ENCODE measurements at regions not wholly inside any gene's neighbourhood (a gene's known extent, or its start where the extent isn't known, plus 50 kb on each side); places are given as distances from the start of the nearest gene placed in this dataset.

DNA sequence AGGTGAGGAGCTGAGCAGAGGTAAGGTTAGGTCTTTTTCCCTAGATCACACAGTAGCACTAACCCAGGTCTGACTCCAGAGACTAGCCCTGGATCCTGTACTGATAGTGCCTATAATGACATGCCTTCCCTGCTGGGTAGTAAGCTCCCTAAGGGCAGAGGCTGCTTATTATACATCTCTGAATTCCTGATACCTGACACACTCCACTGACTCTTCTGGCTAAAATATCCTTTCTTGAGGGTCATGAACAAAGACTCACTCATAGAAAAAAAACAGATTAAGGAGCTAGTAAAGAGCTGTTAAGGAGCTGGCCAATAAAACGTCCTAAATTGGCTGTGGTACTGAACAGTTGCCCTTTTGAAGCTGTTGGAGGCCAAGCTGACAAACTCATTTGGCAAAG is 149.0 kb upstream of the ITGA1 start:
- Histone ChIP-seq H3K27ac (ENCODE audit: poor library complexity, severe bottlenecking) (no peak overlapping the region), H3K4me1 (ENCODE audit: insufficient read depth, poor library complexity, severe bottlenecking) (no peaks in the 10 kb centered on the region), H3K36me3 (ENCODE audit: low read depth) (no peaks in the 10 kb centered on the region), H3K9me3 (ENCODE audit: severe bottlenecking) (no peaks in the 10 kb centered on the region), H3K27me3 (ENCODE audit: insufficient read depth, poor library complexity, severe bottlenecking) (peaks cover 4% of the 10 kb centered on the region), H3K4me3 (ENCODE audit: severe bottlenecking) (no peak overlapping the region)
- peak; percentile 41; the same call in 1 of the 3 replicates for ATAC-seq (ENCODE audit: low read depth)
- no peak for DNase-seq (ENCODE audit: low spot score)
- TF ChIP-seq, protein P1, sequence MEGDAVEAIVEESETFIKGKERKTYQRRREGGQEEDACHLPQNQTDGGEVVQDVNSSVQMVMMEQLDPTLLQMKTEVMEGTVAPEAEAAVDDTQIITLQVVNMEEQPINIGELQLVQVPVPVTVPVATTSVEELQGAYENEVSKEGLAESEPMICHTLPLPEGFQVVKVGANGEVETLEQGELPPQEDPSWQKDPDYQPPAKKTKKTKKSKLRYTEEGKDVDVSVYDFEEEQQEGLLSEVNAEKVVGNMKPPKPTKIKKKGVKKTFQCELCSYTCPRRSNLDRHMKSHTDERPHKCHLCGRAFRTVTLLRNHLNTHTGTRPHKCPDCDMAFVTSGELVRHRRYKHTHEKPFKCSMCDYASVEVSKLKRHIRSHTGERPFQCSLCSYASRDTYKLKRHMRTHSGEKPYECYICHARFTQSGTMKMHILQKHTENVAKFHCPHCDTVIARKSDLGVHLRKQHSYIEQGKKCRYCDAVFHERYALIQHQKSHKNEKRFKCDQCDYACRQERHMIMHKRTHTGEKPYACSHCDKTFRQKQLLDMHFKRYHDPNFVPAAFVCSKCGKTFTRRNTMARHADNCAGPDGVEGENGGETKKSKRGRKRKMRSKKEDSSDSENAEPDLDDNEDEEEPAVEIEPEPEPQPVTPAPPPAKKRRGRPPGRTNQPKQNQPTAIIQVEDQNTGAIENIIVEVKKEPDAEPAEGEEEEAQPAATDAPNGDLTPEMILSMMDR (IDR thresholded peaks at IDR 0.05; ENCODE audit: poor library complexity, severe bottlenecking): no peak

DNA sequence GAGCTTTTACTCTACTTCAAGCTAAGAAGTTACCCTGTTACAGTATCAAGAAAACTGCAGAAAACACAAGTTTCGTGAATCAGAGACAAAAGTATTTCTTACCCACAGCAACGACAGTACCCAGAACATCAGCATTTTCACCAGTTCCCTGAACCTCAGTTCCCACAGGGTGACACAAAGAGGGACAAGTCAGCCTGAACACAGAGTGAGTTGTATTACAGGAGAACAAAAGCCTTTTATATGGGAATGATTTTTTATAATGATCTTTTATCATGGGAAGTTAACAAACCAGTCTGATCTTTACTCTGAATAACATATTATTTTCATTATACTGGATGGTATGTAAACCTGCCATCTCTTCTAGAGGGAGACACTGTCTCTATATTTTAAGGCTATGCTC is 139.0 kb upstream of the ITGA1 start:
- Histone ChIP-seq H3K27me3 (ENCODE audit: insufficient read depth, poor library complexity, severe bottlenecking) (peaks cover 13% of the 10 kb centered on the region), H3K9me3 (ENCODE audit: severe bottlenecking) (no peaks in the 10 kb centered on the region), H3K4me3 (ENCODE audit: severe bottlenecking) (no peak overlapping the region), H3K4me1 (ENCODE audit: insufficient read depth, poor library complexity, severe bottlenecking) (no peaks in the 10 kb centered on the region), H3K36me3 (ENCODE audit: low read depth) (no peaks in the 10 kb centered on the region), H3K27ac (ENCODE audit: poor library complexity, severe bottlenecking) (no peak overlapping the region)
- TF ChIP-seq, protein P1 (IDR thresholded peaks at IDR 0.05; ENCODE audit: poor library complexity, severe bottlenecking): no peak
- ATAC-seq (ENCODE audit: low read depth) (no peak), DNase-seq (ENCODE audit: low spot score) (no peak)

DNA sequence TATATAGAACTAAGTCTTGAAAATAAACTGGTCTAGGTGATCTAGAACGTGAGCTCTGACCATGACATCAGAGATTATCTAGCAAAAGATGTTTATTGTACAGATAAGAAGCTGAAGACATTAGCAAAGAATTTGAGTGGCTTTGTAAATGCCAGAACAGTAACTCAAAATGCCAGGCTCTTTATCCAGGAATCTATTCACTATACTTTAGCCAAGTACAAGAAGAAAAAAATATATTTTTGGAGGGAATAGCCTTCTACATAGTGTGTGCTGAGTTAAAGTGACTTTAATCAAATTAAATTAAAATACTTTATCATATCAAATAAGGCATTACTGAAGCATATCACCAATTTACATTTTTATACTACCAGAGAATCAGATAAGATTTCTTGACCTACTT is 132.6 kb upstream of the ITGA1 start:
- Histone ChIP-seq H3K27ac (ENCODE audit: poor library complexity, severe bottlenecking) (no peak overlapping the region), H3K36me3 (ENCODE audit: low read depth) (no peaks in the 10 kb centered on the region), H3K27me3 (ENCODE audit: insufficient read depth, poor library complexity, severe bottlenecking) (peaks cover 42% of the 10 kb centered on the region), H3K9me3 (ENCODE audit: severe bottlenecking) (no peaks in the 10 kb centered on the region), H3K4me1 (ENCODE audit: insufficient read depth, poor library complexity, severe bottlenecking) (peaks cover 4% of the 10 kb centered on the region), H3K4me3 (ENCODE audit: severe bottlenecking) (no peak overlapping the region)
- TF ChIP-seq, protein P1 (IDR thresholded peaks at IDR 0.05; ENCODE audit: poor library complexity, severe bottlenecking): no peak
- ATAC-seq (ENCODE audit: low read depth) (no peak), DNase-seq (ENCODE audit: low spot score) (no peak)

DNA sequence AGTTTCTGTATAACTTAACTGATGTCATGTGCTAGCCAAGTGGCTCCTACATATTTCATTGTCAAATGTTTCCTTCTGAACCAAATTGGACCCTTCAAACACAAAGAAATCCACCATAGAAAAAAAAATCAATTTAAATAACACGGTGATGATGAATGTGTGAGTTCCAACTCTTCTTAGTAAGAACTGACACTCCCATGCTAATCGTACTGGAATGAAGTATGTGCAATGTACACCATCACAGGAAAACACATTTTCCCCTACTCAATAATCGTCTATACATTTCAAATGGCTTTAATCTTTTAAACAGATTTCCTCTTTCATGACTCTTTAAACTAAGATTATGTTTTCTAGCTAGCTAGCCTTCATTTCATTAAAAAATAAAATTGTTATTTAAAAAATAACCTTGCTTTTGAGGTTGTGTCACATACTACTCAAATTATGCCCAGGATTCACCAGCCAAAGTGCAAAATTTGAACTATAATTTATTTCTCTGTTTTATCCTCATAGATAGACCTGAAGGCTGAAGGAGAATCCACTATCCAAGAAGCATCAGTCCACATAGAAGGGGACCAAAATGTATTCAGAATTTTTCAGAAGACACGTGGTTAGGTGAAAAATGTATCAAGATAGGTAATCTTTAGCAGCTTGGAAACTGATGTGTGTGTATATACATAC is 131.0 kb upstream of the ITGA1 start:
- DNase-seq (ENCODE audit: low spot score) (no peak), ATAC-seq (ENCODE audit: low read depth) (no peak)
- Histone ChIP-seq H3K9me3 (ENCODE audit: severe bottlenecking) (no peaks in the 10 kb centered on the region), H3K27me3 (ENCODE audit: insufficient read depth, poor library complexity, severe bottlenecking) (peaks cover 35% of the 10 kb centered on the region), H3K4me3 (ENCODE audit: severe bottlenecking) (no peak overlapping the region), H3K36me3 (ENCODE audit: low read depth) (no peaks in the 10 kb centered on the region), H3K27ac (ENCODE audit: poor library complexity, severe bottlenecking) (no peak overlapping the region), H3K4me1 (ENCODE audit: insufficient read depth, poor library complexity, severe bottlenecking) (peaks cover 4% of the 10 kb centered on the region)
- TF ChIP-seq, protein P1 (IDR thresholded peaks at IDR 0.05; ENCODE audit: poor library complexity, severe bottlenecking): no peak

DNA sequence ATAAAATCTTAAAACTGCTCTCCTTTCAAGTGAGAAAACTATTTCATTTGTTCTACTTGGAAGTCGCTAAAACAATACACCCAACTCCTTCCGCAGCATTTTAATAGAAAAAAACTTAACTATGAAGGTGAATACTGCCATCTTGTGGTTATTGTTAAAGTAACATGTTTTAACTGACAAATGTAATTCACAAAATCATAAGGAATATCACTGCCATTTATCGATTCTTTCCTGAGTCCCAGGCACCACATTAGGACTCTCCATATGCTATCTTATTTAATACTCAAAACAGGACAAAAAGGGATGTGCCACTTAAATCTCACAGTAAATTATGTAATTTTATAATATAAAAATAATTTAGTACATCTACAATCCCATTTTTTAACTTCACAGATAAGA is 130.5 kb upstream of the ITGA1 start:
- peaks cover 4% of the 10 kb centered on the region for H3K4me1 ChIP-seq (ENCODE audit: insufficient read depth, poor library complexity, severe bottlenecking)
- no peaks in the 10 kb centered on the region for H3K9me3 ChIP-seq (ENCODE audit: severe bottlenecking)
- H3K27me3 ChIP-seq (ENCODE audit: insufficient read depth, poor library complexity, severe bottlenecking): peaks cover 35% of the 10 kb centered on the region
- DNase-seq (ENCODE audit: low spot score): no peak
- TF ChIP-seq, protein P1 (IDR thresholded peaks at IDR 0.05; ENCODE audit: poor library complexity, severe bottlenecking): peak; percentile 86
- H3K36me3 ChIP-seq (ENCODE audit: low read depth): no peaks in the 10 kb centered on the region
- H3K4me3 ChIP-seq (ENCODE audit: severe bottlenecking): no peak overlapping the region
- no peak for ATAC-seq (ENCODE audit: low read depth)
- no peak overlapping the region for H3K27ac ChIP-seq (ENCODE audit: poor library complexity, severe bottlenecking)

All from RWPE2 (cell line).